Hypothalamus (tissue), 51 donors: ENCODE measurements at regions not wholly inside any gene's neighbourhood (a gene's known extent, or its start where the extent isn't known, plus 50 kb on each side); places are given as distances from the start of the nearest gene placed in this dataset.

Experiments used
- DNase-seq, 51 donors: peaks; one replicate each; lab custom pipeline; 2025; lab: John Stamatoyannopoulos, UW

- no peak for DNase-seq
Observed at GRCh38 chr16:65634291-65634690, 512.4 kb upstream of the CDH11 start.

- DNase-seq, result no peak
Observed at GRCh38 chr16:65624666-65625065, 502.8 kb upstream of the CDH11 start.

GRCh38 chr16:65624229-65624628 lies 502.4 kb upstream of the CDH11 start:
- no peak for DNase-seq

- DNase-seq, result no peak
Observed at GRCh38 chr16:65622871-65623270, 501.0 kb upstream of the CDH11 start.

GRCh38 chr16:65622151-65622550 lies 500.3 kb upstream of the CDH11 start:
- DNase-seq, result no peak

- DNase-seq, result no peak
Observed at GRCh38 chr16:65621640-65622039, 499.8 kb upstream of the CDH11 start.

GRCh38 chr16:65619606-65620005 lies 497.7 kb upstream of the CDH11 start:
- DNase-seq, result no peak

GRCh38 chr16:65618931-65619330 lies 497.1 kb upstream of the CDH11 start:
- no peak for DNase-seq

GRCh38 chr16:65618333-65618732 lies 496.5 kb upstream of the CDH11 start:
- no peak for DNase-seq

- no peak for DNase-seq
Observed at GRCh38 chr16:65617421-65617820, 495.6 kb upstream of the CDH11 start.

- no peak for DNase-seq
Observed at GRCh38 chr16:65608455-65608854, 486.6 kb upstream of the CDH11 start.

- DNase-seq, result no peak
Observed at GRCh38 chr16:65604771-65605170, 482.9 kb upstream of the CDH11 start.

- no peak for DNase-seq
Observed at GRCh38 chr16:65601781-65602180, 479.9 kb upstream of the CDH11 start.

GRCh38 chr16:65600629-65601028 lies 478.8 kb upstream of the CDH11 start:
- DNase-seq, result no peak

GRCh38 chr16:65600046-65600445 lies 478.2 kb upstream of the CDH11 start:
- DNase-seq, result no peak

- no peak for DNase-seq
Observed at GRCh38 chr16:65598621-65599020, 476.8 kb upstream of the CDH11 start.

GRCh38 chr16:65583498-65583897 lies 461.6 kb upstream of the CDH11 start:
- no peak for DNase-seq

GRCh38 chr16:65579050-65579449 lies 457.2 kb upstream of the CDH11 start:
- no peak for DNase-seq

GRCh38 chr16:65576631-65577030 lies 454.8 kb upstream of the CDH11 start:
- no peak for DNase-seq

- DNase-seq, result no peak
Observed at GRCh38 chr16:65576139-65576538, 454.3 kb upstream of the CDH11 start.

GRCh38 chr16:65574326-65574966 lies 452.6 kb upstream of the CDH11 start:
- peak in 26 of 51 donors; percentile 1 to 66 (median 29) for DNase-seq

- DNase-seq, result no peak
Observed at GRCh38 chr16:65572156-65572555, 450.3 kb upstream of the CDH11 start.

GRCh38 chr16:65570261-65570660 lies 448.4 kb upstream of the CDH11 start:
- no peak for DNase-seq
